ENCODE measurements at regions not wholly inside any gene's neighbourhood (a gene's known extent, or its start where the extent isn't known, plus 50 kb on each side); places are given as distances from the start of the nearest gene placed in this dataset.

DNA sequence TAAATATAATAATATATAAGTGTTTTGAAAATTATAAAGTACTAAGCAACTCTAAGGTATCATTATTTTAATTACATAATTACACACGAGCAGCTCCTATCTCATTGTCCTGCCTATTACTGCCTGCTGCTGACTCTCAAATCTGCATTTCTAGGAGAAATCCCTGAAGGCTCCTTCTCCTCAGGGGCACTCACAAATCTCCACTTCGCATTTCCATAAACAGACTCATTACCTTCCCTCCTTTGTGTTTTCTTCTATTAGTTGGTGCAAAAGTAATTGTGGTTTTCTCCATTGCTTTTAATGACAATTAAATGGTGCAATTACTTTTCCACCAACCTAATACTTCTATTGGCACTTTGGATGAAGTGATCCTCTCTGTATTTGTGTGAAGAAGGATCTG is 135.0 kb upstream of the HNMT start:
- TF ChIP-seq, protein P1, sequence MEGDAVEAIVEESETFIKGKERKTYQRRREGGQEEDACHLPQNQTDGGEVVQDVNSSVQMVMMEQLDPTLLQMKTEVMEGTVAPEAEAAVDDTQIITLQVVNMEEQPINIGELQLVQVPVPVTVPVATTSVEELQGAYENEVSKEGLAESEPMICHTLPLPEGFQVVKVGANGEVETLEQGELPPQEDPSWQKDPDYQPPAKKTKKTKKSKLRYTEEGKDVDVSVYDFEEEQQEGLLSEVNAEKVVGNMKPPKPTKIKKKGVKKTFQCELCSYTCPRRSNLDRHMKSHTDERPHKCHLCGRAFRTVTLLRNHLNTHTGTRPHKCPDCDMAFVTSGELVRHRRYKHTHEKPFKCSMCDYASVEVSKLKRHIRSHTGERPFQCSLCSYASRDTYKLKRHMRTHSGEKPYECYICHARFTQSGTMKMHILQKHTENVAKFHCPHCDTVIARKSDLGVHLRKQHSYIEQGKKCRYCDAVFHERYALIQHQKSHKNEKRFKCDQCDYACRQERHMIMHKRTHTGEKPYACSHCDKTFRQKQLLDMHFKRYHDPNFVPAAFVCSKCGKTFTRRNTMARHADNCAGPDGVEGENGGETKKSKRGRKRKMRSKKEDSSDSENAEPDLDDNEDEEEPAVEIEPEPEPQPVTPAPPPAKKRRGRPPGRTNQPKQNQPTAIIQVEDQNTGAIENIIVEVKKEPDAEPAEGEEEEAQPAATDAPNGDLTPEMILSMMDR (IDR thresholded peaks at IDR 0.05): no peak
- TF ChIP-seq POLR2AphosphoS5 (IDR thresholded peaks at IDR 0.05) (no peak), POLR2A (IDR thresholded peaks at IDR 0.05) (no peak), EP300 (IDR thresholded peaks at IDR 0.05) (no peak)
